GM12878 (cell line): ENCODE measurements at regions not wholly inside any gene's neighbourhood (a gene's known extent, or its start where the extent isn't known, plus 50 kb on each side); places are given as distances from the start of the nearest gene placed in this dataset.

Source experiments
- ATAC-seq: fragments of 200-7000 bp; cut with Tn5 transposase; 3 replicates; pipeline ENCODE4 v1.9.1; 2020; ENCODE audit warnings: mild to moderate bottlenecking, moderate library complexity
- BruUV-seq: library from RNA; stranded (reverse); fragments of 400-500 nt; replicated peaks from 2 replicates; lab custom pipeline; 2021; lab: Mats Ljungman, UMichigan
- CTCF ChIA-PET: fragments of 300-600 bp; sonication (Branson Sonifier 250); formaldehyde crosslinking; extraction: SDS; loops from one replicate; lab custom pipeline; 2021; ENCODE audit warnings: inconsistent platforms; lab: Yijun Ruan, JAX
- POLR2A ChIA-PET: fragments of 350-600 bp; formaldehyde crosslinking; extraction: SDS; loops from one replicate; lab custom pipeline; 2021; ENCODE audit warnings: inconsistent platforms; lab: Charles Lee
- RAD21 ChIA-PET: fragments of 300-600 bp; sonication (Branson Sonifier 250); formaldehyde crosslinking; loops from one replicate; lab custom pipeline; 2023; ENCODE audit warnings: antibody characterized with exemption; ENCODE audit not compliant: unreplicated experiment; lab: Charles Lee
- SMC1A ChIA-PET: fragments of 300-600 bp; sonication (Branson Sonifier 250); formaldehyde crosslinking; loops from one replicate; lab custom pipeline; 2023; ENCODE audit not compliant: unreplicated experiment, uncharacterized antibody; lab: Charles Lee
- DNase-seq: peaks from one replicate; pipeline ENCODE4 v3.0.0-alpha.2; 2011; ENCODE audit warnings: low read depth, low spot score
- FAIRE-seq: peaks from 3 replicates; lab custom pipeline; 2011; peaks lifted over from hg19 to GRCh38; lab: Jason Lieb, UNC
- H2AFZ ChIP-seq: 2 replicates; pipeline ENCODE4 v1.6.0; 2011; ENCODE audit warnings: low read depth, low read length, control low read depth; ENCODE audit not compliant: control insufficient read depth
- H3K27ac ChIP-seq: 2 replicates; pipeline ENCODE4 v1.5.1; 2011; ENCODE audit warnings: control low read depth; ENCODE audit not compliant: control insufficient read depth, insufficient read depth
- H3K27me3 ChIP-seq, 2 experiments: replicated peaks in 1 of 2; 2 replicates each; pipeline versions ENCODE4 v1.6.0 to v1.6.1; 2011; ENCODE audit warnings: low read length in 1 of 2; ENCODE audit not compliant: control insufficient read depth in 2 of 2, insufficient read depth in 2 of 2
- H3K36me3 ChIP-seq, 2 experiments: 2 replicates each; pipeline ENCODE4 v1.5.1; 2011; ENCODE audit warnings: low read length in 1 of 2; ENCODE audit not compliant: control insufficient read depth in 2 of 2, insufficient read depth in 2 of 2
- H3K4me1 ChIP-seq: 2 replicates; pipeline ENCODE4 v1.6.1; 2011; ENCODE audit warnings: mild to moderate bottlenecking, low read length, moderate library complexity, mixed read lengths; ENCODE audit not compliant: control insufficient read depth, insufficient read depth
- H3K4me2 ChIP-seq: 2 replicates; pipeline ENCODE4 v1.6.0; 2011; ENCODE audit warnings: control low read depth; ENCODE audit not compliant: control insufficient read depth, insufficient read depth
- H3K4me3 ChIP-seq: fragments of 200-600 bp; sonication (generic); 2 replicates; pipeline ENCODE4 v1.5.1; 2016
- H3K79me2 ChIP-seq: 2 replicates; pipeline ENCODE4 v1.6.0; 2011; ENCODE audit warnings: low read length; ENCODE audit not compliant: control insufficient read depth, insufficient read depth
- H3K9ac ChIP-seq: 2 replicates; pipeline ENCODE4 v1.8.0; 2011; ENCODE audit warnings: low read length, control low read depth, mixed read lengths; ENCODE audit not compliant: control insufficient read depth, insufficient read depth
- H3K9me3 ChIP-seq: replicated peaks from 3 replicates; pipeline ENCODE4 v1.5.1; 2011; ENCODE audit warnings: mild to moderate bottlenecking, low read length; ENCODE audit not compliant: control insufficient read depth, insufficient read depth
- H4K20me1 ChIP-seq: 2 replicates; pipeline ENCODE4 v1.6.0; 2011; ENCODE audit not compliant: control insufficient read depth, insufficient read depth
- CREB1 ChIP-seq: IDR thresholded peaks from 2 replicates; pipeline ENCODE4 v1.6.1; 2012; ENCODE audit warnings: low read depth, mild to moderate bottlenecking, inconsistent platforms
- GABPA ChIP-seq: IDR thresholded peaks from 2 replicates; pipeline ENCODE4 v1.6.1; 2014; ENCODE audit warnings: antibody characterized with exemption, low read depth, mild to moderate bottlenecking, inconsistent platforms
- HCFC1 ChIP-seq: fragments of 150-350 bp; IDR thresholded peaks from 2 replicates; pipeline ENCODE4 v1.6.1; 2014; ENCODE audit warnings: low read length
- HDAC2 ChIP-seq: fragments of 200-600 bp; sonication (generic); IDR thresholded peaks from 2 replicates; pipeline ENCODE4 v1.6.1; 2017
- IKZF1 ChIP-seq: fragments of 450-650 bp; conservative IDR thresholded peaks from 2 replicates; pipeline ENCODE4 v1.6.1; 2017; ENCODE audit warnings: antibody characterized with exemption, mild to moderate bottlenecking
- JUND ChIP-seq: IDR thresholded peaks from 2 replicates; pipeline ENCODE4 v1.6.1; 2012; ENCODE audit warnings: low read depth, mild to moderate bottlenecking, low read length, improper control_type of control experiment, moderate library complexity
- MYB ChIP-seq: fragments of 150-350 bp; IDR thresholded peaks from 2 replicates; pipeline ENCODE4 v1.6.1; 2014; ENCODE audit warnings: mild to moderate bottlenecking, low read depth, low read length, borderline replicate concordance
- NFIC ChIP-seq: IDR thresholded peaks from 2 replicates; pipeline ENCODE4 v1.6.1; 2012; ENCODE audit warnings: low read depth, mild to moderate bottlenecking, inconsistent platforms, low read length, moderate library complexity
- NKRF ChIP-seq: fragments of 450-650 bp; conservative IDR thresholded peaks from 2 replicates; pipeline ENCODE4 v1.6.1; 2017; ENCODE audit warnings: mild to moderate bottlenecking, moderate library complexity
- PAX8 ChIP-seq: fragments of 450-650 bp; IDR thresholded peaks from 2 replicates; pipeline ENCODE4 v1.6.1; 2017; ENCODE audit warnings: mild to moderate bottlenecking, moderate library complexity
- PML ChIP-seq: IDR thresholded peaks from 2 replicates; pipeline ENCODE4 v1.6.1; 2012; ENCODE audit warnings: low read length, inconsistent platforms
- RELA ChIP-seq: fragments of 450-650 bp; IDR thresholded peaks from 2 replicates; pipeline ENCODE4 v1.8.0; 2014; ENCODE audit warnings: borderline replicate concordance; ENCODE audit not compliant: partially characterized antibody
- SIX5 ChIP-seq: IDR thresholded peaks from 2 replicates; pipeline ENCODE4 v1.6.1; 2011; ENCODE audit warnings: mild to moderate bottlenecking, low read depth, low read length, moderate library complexity; ENCODE audit not compliant: severe bottlenecking
- SMC3 ChIP-seq: IDR thresholded peaks from 2 replicates; pipeline ENCODE4 v1.6.1; 2011; ENCODE audit warnings: low read length, improper control_type of control experiment, borderline replicate concordance
- STAT1 ChIP-seq: fragments of 450-650 bp; conservative IDR thresholded peaks from 2 replicates; pipeline ENCODE4 v1.6.1; 2014; ENCODE audit warnings: antibody characterized with exemption, mild to moderate bottlenecking
- SUPT20H ChIP-seq: IDR thresholded peaks from 2 replicates; pipeline ENCODE4 v1.6.1; 2011; ENCODE audit warnings: low read depth, mild to moderate bottlenecking, low read length, moderate library complexity, borderline replicate concordance; ENCODE audit not compliant: control insufficient read depth
- TCF12 ChIP-seq: IDR thresholded peaks from 2 replicates; pipeline ENCODE4 v1.6.1; 2011; ENCODE audit warnings: low read depth, mild to moderate bottlenecking, low read length
- WGBS: methylation state at CpG from one replicate; pipeline ENCODE4 v1.1.6; 2016; ENCODE audit warnings: low lambda C conversion rate; ENCODE audit not compliant: insufficient replicate concordance, insufficient coverage; ENCODE audit errors: missing lambda C conversion rate; 5-methylcytosine and 5-hydroxymethylcytosine counted together
- in situ Hi-C: fragments of 300-500 bp; cut with MboI; formaldehyde crosslinking; loops from 9 replicates; pipeline ENCODE4 v1.14.3; 2018; ENCODE audit warnings: mixed read lengths
- intact Hi-C: fragments of 100-400 bp; cut with micrococcal nuclease; formaldehyde crosslinking; loops from one replicate; pipeline ENCODE4 v1.14.2; 2022; ENCODE audit not compliant: unreplicated experiment
- TF ChIP-seq, protein P1 (sequence below): IDR thresholded peaks from 2 replicates; pipeline ENCODE4 v1.6.1; 2011; ENCODE audit warnings: borderline replicate concordance, low read depth, mild to moderate bottlenecking, moderate library complexity, mixed read lengths, low read length; ENCODE audit not compliant: insufficient read depth; ENCODE audit errors: extremely low read length

- Histone ChIP-seq H2AFZ (no peak overlapping the region), H3K9ac (no peak overlapping the region), H3K9me3 (no peaks in the 10 kb centered on the region; the same call in 1 of the 3 replicates), H3K4me1 (peaks cover 6% of the 10 kb centered on the region), H3K36me3 (no peaks in the 10 kb centered on the region)
- SMC1A ChIA-PET: interaction anchor here (1.3 to 1.9 kb wide), 2 partner anchors 20 to 24 kb away, joined by 3 to 5 read pairs; no protein-coding TSS in a partner anchor
- 4% methylated on average over 1 of the region's 1 CpG for WGBS
- no peak for FAIRE-seq
- no TSS peak for BruUV-seq
- POLR2A ChIA-PET: interaction anchor here (0.6 kb wide), 1 partner anchor 446 kb away, joined by 3 read pairs; no protein-coding TSS in a partner anchor
- in situ Hi-C loops: no loop called here
- TF ChIP-seq HDAC2: no peak
- TF ChIP-seq PAX8: no peak
- TF ChIP-seq IKZF1: no peak
- TF ChIP-seq PML: no peak
- no peak for TF ChIP-seq STAT1
- no peak for TF ChIP-seq SIX5
- no peak for TF ChIP-seq NFIC
- TF ChIP-seq CREB1: no peak
- no peak for TF ChIP-seq MYB
- TF ChIP-seq TCF12: no peak
- no peak for TF ChIP-seq RELA
- no peak for TF ChIP-seq SUPT20H
- TF ChIP-seq GABPA: no peak
- TF ChIP-seq, protein P1, sequence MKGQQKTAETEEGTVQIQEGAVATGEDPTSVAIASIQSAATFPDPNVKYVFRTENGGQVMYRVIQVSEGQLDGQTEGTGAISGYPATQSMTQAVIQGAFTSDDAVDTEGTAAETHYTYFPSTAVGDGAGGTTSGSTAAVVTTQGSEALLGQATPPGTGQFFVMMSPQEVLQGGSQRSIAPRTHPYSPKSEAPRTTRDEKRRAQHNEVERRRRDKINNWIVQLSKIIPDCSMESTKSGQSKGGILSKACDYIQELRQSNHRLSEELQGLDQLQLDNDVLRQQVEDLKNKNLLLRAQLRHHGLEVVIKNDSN: no peak
- no peak for TF ChIP-seq HCFC1
- TF ChIP-seq NKRF: no peak
- no peak for TF ChIP-seq JUND
- no peak for TF ChIP-seq SMC3
- TF ChIP-seq, all 136 proteins: peak for 0
- H3K4me3 ChIP-seq: no peak overlapping the region
- no peaks in the 10 kb centered on the region for H3K27me3 ChIP-seq
- ATAC-seq (no peak), DNase-seq (no peak)
- CTCF ChIA-PET: no interaction called here
- no peak overlapping the region for H3K27ac ChIP-seq
- no peaks in the 10 kb centered on the region for H3K79me2 ChIP-seq
- H3K4me2 ChIP-seq: no peak overlapping the region
- H4K20me1 ChIP-seq: no peaks in the 10 kb centered on the region
- RAD21 ChIA-PET: no interaction called here
- intact Hi-C loops: no loop called here
Observed at GRCh38 chr4:176435901-176436292, 116.1 kb downstream of the SPCS3 start.
